GM11168 (cell line): ENCODE measurements at regions not wholly inside any gene's neighbourhood (a gene's known extent, or its start where the extent isn't known, plus 50 kb on each side); places are given as distances from the start of the nearest gene placed in this dataset.

Source experiments
- in situ Hi-C: fragments of 300-500 bp; cut with MboI; formaldehyde crosslinking; loops from one replicate; pipeline ENCODE4 v1.12.0; 2022; ENCODE audit warnings: low sequenced_read_pairs; ENCODE audit not compliant: unreplicated experiment

DNA sequence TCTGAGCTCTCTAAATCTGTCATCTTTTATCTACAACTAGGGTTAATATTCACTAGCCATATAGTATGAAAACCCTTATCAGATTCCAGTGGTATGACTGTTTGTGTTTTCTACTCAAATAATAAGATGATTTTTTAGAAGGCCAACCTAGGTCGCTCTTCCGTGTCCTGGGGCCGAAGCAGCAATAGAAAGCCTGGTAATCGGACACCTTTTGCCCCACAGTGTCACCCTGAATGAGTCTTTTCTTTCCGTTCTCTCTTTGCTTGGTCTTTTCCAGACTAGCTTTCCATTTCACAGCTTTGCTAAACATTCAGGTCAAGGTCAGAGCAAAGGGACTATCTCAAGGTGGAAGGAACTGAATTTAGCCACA is 243.3 kb upstream of the ANKRD55 start:
- in situ Hi-C loops = no loop called here

DNA sequence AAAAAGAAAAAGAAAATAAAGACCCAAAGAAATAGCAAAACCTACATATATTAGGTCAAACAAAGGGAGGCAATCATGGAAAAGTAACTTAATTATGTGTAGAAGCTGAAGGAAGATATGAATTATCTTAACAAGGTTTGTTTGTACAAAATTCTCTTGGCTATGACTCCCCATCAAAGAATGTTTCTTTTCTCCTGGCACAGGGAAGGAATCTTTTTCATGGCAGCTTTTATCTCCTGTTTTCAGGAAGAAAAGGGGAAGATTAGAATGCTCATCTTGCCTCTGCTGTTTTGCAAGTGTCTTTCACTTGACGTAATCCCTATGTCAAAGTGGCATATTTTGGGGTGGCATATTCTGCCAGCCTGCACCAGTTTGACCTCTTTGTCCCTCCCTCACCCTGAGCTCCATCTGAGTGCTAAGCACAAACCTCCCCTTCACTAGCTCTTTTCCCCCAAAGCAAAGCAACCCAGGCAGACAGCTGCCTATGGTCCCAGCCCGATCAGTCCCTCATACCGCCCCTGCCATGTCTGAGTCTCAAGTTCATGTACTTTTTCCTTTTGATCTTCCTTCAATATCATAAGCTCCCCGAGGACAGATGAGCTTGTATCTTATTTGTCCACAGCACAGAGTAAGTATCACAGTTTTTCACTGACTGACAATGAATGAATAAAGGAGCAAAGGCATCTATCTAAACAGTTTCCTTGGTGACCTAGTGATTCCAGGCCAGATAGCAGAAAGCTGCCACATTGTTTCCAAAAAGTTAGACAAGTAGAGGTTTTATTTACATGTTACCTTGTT is 242.8 kb upstream of the ANKRD55 start:
- in situ Hi-C loops = no loop called here

DNA sequence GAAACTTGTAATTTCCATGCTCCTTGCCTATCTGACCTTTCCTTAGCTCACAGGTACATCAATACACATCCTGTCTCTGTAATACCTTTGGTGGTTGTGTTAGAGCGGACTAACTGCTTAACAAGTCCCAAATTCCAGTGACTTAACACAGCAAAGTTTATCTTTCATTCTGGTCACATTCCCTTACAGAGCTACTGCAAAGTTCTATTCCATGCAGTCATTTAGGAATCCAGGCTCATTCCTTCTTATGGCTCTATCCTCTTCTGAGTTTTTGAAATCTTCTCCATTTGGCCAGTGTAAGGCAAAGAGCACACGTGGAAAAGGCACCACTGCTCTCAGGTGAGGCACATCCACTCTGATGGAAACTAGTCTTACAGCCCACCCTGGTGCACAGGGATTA is 238.6 kb upstream of the ANKRD55 start:
- in situ Hi-C loops = no loop called here

DNA sequence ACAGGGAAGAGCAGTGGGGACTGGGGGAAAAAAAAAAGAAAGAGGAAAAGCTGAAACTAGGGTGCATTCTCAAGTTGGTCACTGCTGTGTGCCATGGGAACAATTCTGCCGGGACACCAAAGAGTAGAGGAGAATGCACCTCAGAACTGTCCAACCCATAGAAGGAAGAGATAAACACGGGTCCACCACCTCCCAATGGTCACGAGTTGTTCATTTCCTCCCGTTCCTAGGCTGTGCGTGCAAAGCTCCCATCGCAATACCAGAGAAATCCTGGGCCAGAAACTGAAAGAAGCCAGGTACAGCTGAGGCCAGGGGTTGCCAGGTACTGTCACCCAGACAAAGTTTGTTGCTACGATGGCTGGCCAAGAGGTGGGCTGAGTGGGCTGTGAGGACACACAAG is 236.9 kb upstream of the ANKRD55 start:
- in situ Hi-C loops = no loop called here

DNA sequence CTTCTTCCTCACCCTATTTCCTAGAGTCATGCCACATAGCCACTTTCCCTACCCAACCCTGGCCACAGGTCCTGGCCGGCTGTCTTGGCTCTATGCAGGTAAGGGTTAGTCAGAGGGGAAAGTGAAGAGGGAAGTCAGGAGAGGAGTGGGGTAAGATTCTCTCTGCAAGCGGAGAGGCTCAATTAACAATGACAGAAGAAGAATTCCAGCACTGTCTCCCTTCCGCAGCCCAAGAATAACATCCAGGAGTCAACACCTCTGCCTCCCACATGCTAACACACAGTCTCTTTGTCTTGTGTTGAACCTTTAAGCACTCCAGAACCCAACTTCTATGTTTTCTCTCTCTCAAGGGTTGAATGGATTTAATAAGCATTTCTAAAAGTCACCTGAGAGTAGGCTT is 235.1 kb upstream of the ANKRD55 start:
- in situ Hi-C loops = no loop called here

DNA sequence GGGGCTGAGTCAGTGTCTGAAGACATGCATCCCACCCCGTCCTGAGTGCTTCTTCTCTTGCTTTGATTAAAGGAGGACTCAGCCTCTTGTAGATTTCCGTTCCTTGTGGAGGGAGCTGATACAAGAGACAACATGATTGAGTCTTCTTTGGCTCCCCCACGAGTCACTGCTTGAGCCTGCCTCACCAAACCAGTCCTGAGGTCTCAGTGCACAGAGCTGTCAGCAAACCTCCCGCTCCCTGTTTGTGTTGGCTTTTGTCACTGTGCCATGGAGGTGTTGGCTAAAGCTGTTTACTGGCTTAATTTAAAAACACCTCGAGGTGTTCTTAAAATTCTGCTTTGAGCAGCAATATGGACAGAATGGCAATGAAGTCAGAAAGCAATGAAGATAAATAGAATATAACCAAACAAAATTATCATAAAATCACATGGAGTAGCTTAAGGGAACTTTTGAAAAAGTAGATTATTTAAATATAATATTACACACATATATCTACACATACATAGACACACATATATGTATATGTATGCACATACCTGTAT is 234.1 kb upstream of the ANKRD55 start:
- in situ Hi-C loops = no loop called here

DNA sequence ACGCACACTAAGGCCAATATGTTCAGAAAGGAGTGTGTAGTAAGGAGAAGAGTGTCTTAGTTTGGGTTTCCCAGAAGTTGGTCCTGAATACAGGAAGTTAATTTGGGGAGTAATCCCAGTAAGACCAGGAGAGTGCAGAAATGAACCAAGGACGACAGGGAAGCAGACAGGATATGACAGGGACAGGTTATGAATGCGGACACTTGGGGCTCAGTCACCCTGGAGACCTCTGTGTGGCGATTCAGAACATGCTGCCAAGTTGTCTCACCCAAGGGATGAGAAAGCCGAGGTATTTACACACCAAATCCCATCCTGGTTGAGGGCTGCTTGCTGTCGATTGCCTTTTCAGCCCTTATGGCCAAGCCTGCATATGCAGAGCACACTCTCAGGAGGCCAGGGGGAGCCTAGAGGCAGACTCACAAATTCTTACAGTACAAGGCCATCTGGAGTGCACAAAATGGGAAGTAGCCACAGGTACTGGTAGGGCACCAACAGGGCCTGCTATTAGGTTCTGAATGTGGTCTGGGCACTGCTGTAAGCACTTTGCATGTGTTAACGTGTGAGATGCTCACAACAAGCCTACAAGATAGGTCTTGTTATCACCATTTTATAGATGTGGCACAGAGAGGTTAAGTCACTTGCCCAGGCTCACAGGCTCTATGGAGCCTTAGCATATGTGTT is 233.1 kb upstream of the ANKRD55 start:
- in situ Hi-C loops = no loop called here

DNA sequence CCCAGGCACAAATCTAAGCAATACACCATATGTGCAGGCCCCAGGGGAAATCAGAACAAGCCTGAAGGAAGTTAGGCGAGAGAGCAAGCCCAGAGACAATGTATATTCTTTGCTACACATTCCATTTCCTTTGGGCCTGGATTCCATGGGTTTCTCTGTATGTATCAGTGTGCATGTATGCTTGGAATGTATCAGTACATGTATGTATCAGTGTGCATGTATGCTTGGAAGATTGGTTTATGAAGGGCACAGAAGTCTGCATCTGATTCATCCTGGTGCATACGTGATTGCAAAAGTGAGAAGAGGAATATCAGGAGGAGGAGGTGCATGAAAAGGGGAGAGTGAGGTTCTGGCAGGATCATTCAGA is 232.6 kb upstream of the ANKRD55 start:
- in situ Hi-C loops = no loop called here

DNA sequence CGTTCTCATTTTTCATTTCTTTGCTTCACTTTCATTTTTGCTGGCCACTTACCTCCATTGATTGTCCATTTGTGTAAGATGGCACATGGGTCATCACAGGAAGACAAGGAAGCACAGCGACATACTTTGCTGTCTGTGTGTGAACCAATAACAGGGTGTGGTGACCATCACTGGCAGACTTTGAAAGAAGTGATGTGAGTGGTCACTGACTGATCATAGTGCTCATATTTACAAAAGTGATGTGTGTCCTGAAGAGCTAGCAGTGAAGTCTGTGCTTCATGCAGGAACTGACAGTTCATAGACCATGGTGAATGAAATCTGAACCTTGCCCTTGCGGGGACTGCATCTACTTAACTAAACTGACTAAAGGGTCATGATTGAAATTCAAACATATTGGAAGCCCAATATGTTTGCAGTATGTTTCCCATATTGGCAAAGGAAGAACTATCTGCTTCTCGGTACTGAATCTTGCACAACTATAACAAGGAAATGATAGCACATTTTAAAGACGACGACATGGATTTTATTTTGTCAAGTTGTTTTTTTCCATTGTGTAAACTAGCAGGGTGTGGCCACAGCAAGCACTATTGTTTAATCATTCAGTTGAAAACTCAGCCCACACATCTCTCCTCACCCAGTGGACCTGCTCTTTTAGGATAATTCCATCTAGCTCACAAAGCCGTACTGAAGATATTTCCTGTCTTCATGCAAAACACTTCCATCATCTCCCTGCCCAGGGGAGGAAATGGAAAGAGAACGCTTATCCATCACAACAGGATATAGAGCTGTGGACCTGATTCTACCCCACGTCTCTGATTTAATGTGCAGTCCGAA is 232.0 kb upstream of the ANKRD55 start:
- in situ Hi-C loops = no loop called here

DNA sequence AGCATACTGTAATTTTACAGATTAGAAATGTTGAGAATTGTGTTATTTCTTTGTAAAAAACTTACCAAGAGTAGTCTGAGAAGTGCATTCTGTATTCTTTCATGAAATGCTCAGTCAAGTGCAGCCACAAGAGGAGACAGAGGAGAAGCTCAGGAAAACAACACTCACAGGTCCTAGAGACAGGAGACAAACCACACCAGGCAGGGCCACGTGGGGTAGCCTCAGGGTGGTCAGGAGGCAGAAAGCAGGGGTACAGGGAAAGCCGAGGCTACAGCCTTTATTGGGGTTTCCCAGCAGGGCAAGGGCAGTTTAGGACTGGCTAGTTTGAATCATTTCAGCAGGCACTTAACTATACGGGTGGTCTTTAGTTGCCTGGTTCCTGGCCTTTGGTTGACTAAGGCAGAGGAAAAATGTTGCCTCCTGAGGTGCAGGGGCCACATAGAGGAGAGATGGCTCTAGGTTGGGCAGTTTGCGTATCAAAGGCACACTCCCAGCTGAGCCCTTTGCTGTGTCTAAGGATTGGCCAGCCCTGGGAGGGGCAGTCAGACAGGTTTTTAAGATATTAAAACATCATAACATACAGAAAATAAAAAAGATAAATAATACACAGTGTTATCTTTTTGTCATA is 230.9 kb upstream of the ANKRD55 start:
- in situ Hi-C loops = no loop called here

DNA sequence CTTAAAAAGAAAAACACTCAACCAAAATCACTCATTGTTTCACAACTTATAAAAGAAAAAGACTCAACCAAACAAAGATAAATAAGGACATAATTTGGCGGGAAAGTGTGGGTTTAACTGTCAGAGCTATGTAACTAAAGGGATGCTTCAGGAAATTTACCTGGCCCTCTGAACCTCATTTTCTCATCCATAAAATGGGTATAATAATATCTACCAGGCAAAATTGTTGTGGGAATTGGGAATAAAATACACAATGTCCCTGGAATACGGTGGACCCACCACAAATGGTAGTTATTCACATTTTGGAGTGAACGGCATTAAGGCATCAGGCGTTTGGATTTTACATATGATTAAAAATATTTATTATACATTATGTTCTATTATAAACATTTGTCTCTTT is 228.5 kb upstream of the ANKRD55 start:
- in situ Hi-C loops = no loop called here

DNA sequence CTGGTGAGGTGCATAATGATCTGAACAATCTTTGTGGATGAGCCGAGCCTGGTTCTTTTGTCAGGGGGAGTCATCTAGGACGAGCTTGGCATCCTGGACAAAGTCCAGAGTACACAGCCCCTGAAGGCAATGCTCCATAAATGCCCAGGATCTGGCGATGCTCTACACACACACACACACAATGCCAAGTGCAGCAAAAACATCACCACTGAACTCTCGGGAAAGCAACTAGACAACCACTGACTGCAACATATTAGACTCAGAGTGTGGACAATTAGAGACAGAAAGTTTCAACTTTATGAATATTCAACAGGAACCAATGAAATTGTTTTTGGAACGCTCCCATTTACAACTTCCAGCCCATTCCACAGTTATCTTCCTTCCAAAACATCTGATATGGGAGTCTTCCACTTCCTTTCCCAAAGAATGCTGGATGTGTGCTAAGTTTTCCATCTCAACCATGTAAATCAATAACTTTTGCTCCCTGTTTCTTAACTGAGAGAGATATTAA is 227.6 kb upstream of the ANKRD55 start:
- in situ Hi-C loops = no loop called here

DNA sequence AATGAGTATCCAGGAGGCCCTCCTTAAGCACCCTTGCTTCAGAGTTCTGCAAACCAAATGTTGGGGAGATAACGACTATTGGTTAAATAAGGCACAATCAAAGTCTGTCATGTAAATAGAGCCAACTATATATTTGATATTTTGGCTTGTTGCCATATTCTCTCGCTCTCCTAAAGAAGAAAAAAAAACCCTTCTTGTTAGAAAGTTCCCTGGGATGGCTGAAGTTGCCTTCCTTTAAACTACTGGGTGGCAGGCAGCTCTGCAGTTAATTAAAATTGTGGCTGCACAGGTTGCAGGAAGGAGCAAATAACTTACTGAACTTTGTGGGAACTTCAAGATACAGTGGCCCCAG is 227.0 kb upstream of the ANKRD55 start:
- in situ Hi-C loops = no loop called here

DNA sequence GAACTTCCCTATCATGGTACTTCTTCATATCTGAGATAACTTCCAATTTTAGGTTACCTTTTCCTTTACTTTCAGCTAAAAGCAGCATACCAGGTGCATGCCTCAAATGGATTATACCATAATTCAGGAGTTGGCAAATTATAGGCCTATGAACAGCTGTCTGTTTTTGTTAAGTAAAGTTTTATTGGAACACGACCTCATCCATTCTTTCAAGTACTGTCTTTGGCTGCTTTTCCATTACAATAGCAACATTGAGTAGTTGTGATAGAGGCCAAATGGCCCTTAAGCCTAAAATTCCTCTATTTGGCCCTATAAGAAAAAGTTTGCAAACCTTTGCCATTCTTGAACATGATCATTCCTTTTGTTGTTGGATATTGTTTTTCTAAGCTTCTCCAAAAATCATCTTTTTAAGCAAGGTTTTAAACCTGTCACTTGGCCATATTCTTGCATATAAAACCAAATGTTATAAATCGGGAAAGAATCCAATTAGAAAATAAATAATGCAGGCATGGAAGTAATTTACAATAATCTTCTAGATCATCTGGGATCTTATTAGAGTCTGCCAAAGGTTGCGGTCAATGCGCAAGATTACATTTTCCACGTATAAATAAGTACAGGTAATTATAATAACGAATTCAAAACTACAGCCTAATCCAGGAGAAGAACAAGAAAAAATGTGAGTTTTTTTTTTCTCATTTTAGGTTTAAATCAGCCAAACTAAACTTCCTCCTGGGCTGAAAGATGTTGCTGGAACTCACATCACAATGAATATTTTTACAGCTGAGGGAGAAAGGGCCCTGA is 226.5 kb upstream of the ANKRD55 start:
- in situ Hi-C loops = no loop called here

DNA sequence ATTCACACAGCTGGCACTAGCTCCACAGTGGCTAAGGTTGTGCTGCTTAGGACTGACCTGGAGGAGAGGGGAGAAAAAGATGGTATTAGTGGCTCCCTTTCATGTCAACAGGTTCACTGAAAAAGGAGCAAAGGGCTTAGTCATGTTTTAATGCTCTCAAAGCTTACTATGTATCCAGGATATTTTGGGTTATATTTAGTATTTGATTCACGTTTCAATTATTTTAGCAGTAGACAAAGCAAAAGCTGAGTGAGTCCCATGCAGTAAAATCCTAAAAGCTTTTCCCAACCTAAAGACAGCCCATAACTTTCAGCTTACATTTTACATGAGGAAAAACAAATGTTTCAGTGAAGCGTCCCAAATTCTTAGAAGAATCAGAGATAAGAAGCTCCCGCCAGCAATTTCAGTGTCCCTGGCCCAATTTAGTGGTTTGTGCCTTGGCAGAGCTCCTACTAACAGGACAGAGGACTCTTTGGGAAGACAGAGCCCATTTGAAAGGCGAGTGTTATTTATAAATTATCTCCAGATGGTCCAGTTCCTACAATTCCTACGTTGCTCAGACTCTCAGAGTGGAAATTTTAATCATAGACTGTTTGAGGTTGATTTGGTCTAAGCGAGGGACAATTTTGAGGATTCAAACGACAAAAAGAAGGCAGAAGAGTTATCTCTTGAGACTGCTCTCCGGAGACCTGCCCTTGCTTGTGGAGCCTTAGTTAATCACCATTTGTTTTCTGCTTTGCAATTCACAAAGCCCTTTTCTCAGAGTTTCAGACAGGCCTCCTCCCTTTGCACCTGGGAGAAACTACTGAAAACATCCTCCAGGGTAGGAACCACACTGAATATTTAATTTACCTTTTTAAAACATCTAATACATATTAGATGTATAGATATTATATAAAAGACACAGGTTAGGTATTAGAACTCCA is 225.0 kb upstream of the ANKRD55 start:
- in situ Hi-C loops = no loop called here

DNA sequence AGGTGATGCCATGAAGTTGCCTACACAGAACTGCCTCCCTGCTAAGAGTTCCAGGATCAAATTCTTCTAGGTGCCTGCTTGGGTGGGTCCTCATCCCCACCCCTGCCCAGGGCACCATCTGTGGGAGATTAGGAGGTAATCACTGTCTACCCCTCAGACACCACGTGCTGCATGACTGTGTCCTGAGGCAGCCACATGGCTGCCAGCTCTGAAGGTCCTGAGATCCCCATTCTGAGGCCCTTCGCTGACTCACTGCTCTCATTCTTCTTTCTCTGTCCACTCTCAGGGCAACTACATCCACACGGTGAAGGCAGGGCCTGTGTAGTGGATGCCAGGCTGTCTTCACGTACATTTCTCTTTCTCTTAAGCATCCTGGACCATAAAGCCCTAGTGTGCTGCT is 222.9 kb upstream of the ANKRD55 start:
- in situ Hi-C loops = no loop called here

DNA sequence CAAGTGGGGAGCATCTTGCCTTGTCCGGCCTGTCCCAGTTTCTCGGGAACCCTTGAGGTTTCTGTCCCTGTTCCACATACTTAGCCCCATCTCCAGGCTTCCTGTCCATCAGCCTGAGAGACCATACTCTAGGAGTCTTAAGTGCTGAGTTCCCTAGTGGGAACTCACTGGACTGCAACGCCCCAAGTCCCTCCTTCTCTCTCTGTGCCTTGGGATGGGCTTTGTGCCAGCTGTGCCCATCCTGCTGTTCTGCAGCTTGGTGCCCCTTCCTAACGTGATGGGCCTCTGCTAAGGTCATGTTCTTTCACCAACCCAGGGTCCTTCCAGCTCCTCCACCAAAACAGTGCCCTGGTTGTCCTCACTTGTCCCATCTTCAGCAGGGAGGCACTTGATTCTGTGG is 222.3 kb upstream of the ANKRD55 start:
- in situ Hi-C loops = no loop called here

DNA sequence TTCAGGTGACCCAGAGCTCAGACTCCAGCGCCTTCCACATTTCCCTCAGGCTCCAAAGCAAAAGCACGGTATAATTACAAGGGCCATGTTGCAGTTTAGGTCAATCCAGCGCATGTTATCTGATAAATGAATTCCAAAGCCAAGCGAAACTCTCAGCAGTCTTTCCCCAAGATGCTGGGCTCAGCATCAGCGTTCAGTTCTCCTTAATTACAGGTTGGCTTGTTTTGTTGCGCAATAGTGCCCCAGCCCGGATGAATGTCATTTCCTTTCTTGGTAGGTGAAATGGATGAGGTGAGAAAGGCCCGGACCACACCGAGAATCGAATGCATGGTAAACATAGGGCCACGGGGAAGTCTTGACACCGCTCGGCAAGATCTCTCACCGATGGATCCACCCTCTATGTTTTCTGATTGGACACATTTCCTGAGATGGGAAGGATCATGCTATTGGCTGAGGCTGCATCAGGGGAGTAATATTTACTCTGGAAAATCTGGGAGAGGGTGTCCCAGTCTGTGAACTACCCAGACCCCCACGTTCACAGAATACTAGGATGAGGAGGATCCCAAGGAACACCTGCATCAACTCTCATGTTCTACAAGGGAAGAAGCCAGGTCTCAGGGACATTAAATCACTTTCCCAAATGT is 221.2 kb upstream of the ANKRD55 start:
- in situ Hi-C loops = no loop called here
